ENCODE measurements at regions not wholly inside any gene's neighbourhood (a gene's known extent, or its start where the extent isn't known, plus 50 kb on each side); places are given as distances from the start of the nearest gene placed in this dataset.

GRCh38 chr6:153401751-153402150, 270.7 kb upstream of the RGS17 start:
- no peak for TF ChIP-seq EZH2 (IDR thresholded peaks at IDR 0.05; ENCODE audit: low read length)
- TF ChIP-seq, protein P1, sequence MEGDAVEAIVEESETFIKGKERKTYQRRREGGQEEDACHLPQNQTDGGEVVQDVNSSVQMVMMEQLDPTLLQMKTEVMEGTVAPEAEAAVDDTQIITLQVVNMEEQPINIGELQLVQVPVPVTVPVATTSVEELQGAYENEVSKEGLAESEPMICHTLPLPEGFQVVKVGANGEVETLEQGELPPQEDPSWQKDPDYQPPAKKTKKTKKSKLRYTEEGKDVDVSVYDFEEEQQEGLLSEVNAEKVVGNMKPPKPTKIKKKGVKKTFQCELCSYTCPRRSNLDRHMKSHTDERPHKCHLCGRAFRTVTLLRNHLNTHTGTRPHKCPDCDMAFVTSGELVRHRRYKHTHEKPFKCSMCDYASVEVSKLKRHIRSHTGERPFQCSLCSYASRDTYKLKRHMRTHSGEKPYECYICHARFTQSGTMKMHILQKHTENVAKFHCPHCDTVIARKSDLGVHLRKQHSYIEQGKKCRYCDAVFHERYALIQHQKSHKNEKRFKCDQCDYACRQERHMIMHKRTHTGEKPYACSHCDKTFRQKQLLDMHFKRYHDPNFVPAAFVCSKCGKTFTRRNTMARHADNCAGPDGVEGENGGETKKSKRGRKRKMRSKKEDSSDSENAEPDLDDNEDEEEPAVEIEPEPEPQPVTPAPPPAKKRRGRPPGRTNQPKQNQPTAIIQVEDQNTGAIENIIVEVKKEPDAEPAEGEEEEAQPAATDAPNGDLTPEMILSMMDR (optimal IDR thresholded peaks at IDR 0.05 in 1 of 3, IDR thresholded peaks at IDR 0.05 in 1 of 3, conservative IDR thresholded peaks at IDR 0.05 in 1 of 3; ENCODE audit: extremely low read depth in 1 of 3, insufficient read depth in 2 of 3, low read length in 3 of 3) = no peak

Measured in keratinocyte (primary cell).